ENCODE measurements at regions not wholly inside any gene's neighbourhood (a gene's known extent, or its start where the extent isn't known, plus 50 kb on each side); places are given as distances from the start of the nearest gene placed in this dataset.

DNA sequence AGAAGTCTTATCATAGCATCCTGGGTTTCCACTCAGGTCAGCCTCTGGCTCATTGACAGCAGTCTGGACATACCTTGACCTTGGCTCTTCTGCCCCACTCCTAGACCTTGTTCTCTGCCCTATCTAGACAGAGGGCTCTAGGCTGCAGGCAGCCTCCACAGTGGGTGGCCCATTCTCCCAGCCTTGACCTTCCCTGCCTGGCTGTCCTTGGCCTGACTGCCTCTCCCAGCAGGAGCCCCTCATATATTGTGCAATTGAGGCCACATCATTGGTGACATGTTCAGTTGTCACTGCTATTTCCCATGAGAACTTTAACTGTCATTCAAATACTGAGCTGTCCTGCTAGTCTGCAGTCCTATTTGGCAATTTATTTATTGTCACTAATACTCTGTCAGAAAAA, 503.4 kb downstream of the PLXNA4 start:
- DNase-seq (ENCODE audit: low spot score) = no peak

DNA sequence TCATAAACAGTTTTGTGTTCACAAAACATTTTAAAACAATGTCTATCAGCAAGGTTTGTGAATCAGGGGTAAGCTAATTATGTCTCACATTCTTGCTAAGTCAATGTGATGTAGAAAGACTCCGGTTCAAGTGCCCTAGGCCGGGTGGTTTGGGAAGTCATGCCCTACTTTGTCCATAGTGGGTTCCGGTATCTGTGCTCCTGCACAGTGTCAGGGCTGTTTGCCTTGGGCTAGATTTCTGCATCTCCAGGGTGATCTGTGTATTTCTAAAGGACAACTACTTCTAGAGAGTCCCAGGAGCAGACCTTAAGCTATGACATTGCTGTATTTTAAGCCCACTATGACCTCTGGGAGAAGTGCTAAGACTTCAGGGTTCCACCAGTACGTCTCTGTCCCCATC, 504.1 kb downstream of the PLXNA4 start:
- DNase-seq (ENCODE audit: low spot score) = no peak

DNA sequence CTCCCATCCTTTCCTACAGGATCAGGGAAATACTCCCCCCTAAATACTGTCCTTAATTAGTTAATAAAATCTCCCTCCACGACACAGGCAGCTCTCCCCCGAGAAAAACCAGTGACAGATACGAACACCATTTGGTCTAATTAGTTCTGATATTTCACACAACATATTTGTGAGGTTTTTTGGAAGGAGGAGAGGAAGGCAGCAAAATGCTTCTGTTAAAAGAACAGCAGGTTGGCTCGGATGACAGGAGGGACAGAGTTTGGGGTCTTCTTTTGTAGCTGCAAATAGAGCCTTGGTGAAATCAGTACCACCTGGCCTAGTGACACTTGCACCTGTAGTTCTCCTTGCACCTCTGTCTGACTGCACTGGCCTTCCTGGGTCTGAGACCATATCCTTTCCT, 507.0 kb downstream of the PLXNA4 start:
- no peak for DNase-seq (ENCODE audit: low spot score)

DNA sequence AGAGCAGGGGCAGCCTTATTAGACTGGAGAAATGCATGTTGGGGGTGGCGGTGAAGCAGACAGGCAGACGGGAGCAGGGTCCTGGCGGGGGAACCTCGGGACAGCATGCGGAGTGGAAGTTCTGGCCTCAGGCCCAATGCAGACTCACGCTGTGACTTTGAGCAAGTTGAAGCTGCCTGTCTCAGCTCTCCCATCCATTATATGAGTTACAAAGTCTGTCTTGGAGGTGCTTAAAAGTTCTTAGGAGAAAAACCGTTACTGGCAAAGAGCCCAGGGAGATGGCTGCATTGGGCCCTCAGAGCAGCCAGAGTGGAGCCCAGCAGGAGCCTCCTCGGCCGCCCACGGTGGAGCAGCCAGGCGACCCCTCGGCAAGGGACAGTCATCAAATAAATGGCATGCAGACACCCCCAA, 509.5 kb downstream of the PLXNA4 start:
- DNase-seq (ENCODE audit: low spot score) = no peak

DNA sequence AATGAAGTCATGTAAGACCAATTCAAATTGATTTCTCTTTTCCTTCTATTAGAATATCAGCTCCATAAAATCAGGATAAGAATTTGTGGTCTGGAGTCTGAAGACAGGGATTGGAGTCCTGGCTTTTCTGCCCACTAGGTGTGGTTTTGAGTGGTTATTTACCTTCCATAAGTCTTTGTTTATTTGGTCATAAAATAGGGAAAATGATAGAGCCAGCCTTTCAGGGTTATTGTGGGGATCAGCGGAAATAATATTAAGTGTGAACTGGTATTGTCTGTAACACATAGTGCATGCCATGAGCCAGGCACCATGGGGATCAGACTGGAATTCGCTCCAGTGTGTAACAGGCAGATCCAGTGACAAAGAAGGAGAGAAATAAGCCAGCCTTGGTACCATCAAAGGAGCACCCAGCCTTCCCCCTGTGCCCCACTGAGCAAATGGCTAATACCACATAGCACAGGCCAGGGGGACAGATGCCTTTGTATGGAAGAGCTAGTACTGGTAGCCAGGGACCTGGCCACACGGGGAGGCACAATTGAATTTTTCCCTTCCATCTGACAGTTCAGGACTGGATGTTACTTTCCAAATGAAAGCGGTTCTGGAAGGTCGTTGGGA, 509.7 kb upstream of the PODXL start:
- no peak for DNase-seq (ENCODE audit: low spot score)

DNA sequence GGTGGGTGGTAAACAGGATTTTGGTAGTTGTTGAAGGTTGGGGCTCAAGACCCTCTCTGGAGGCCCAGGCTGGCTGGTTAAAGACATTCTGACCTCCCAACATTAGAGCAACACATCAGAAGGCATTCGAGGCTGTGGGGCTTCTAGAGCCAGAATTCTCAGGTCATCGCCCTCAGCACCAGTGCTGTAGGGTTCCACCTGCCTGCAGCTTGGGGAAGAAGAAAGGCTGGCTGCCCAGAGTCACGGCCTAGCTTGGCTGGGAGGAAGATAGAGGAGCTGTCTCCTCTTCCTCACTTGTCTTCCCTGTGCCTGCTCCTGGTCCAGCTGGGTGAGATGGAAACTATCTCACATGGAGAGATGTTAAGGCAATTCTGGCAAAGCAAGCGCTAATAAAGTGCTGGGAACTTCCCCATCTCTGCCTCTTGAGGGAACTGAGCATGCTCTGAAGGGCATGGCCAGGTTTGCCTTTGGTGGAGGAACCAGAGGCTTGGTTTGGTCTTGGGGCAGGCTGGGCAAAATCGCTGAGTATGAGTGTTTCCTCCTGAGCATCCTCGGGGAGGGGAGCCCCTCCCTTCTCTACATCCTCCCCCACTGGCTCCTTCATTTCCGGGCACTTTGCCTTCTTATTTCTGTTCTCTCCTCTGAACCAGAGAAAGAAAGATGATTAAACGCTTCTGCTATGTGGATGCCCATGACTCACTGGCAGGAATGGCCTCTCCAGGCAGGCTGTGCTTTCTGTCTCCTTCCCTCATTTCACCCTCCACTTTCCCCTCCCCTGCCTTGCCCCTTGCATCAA, 509.0 kb upstream of the PODXL start:
- DNase-seq (ENCODE audit: low spot score) = no peak

DNA sequence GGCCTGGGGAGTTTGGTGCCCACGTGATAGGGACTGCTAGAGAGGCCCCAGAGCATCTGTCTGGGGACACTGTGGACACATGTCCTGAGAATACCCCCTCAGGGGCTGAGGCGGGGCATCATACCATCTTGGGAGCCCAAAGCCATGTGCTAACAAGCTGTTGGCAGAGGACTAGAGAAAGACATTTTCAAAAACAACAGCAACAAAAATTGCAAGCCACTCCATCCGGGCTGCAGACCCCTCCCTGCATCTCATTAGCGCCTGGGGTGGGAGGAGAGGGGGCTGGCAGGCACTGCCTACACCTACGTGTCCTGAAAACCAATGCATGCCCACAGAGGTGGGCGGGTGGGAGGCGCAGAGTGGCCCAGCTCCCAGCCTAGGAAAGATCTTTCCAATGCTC, 507.4 kb upstream of the PODXL start:
- no peak for DNase-seq (ENCODE audit: low spot score)

DNA sequence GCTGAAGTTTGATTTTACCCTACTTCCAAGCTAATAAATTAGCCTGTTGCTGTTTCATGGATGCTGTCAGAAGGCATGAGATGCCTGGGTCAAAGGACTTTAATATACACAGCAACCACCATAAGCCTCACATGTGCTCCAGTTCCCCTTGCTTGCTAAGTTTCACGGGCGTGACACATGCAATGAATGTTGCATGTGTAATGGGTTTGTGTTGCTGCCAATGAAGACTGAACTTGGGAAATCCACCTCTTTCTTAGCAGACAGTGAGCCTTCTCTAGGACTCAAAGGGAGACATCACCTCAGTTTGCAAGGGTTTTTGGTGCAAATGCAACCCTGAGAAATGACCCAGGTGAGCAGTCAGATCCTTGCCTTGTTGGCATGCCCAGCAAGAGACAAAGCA, 505.5 kb upstream of the PODXL start:
- no peak for DNase-seq (ENCODE audit: low spot score)

DNA sequence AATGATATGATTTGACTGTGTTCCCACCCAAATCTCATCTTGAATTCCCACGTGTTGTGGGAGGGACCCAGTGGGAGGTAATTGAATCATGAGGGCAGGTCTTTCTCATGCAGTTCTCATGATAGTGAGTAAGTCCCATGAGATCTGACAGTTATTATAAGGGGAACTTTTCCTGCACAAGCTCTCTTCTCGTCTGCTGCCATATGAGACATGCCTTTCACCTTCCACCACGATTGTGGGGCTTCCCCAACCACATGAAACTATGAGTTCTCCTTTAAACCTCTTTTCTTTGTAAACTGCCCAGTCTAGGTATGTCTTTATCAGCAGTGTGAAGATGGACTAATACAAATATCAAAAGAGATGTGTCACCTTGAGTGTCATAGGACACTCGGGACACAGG, 502.7 kb upstream of the PODXL start:
- DNase-seq (ENCODE audit: low spot score) = no peak

DNA sequence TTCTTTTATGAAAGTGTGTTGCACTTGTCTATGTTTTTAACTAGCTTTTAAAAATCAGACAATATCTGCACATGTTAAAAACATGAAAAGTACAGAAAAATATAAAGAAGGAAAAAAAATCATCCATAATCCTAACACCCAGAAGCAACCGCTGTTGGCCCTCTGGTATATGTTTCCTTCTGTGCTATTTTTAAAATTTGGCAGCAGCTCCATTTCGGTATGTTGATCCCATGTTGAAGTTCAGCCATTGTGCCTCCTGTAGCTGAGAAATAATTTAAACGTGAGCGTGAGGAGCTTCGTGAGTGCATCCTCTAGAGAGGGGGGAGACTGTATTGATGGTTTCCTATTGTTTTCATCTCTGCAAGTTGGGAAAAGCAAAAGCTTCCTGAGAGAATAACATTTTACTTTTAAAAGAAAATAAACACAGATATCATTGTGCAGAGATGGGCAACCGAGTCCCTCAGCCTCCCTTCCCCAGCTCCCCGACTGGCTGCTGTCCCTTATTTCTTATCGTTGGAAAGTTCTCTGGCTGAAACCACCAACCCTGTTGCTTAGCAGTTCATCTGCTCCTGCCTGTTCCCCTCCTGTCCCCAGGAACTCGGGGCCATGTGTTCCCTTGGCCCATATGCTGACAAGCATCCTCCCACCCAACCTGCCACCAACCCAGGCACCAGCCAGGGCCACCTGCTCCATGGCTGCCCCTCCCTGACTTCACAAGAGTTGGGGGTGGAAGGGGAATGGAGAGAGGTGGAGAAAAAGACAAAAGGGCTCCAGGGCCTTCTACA, 499.1 kb upstream of the PODXL start:
- DNase-seq (ENCODE audit: low spot score) = no peak

DNA sequence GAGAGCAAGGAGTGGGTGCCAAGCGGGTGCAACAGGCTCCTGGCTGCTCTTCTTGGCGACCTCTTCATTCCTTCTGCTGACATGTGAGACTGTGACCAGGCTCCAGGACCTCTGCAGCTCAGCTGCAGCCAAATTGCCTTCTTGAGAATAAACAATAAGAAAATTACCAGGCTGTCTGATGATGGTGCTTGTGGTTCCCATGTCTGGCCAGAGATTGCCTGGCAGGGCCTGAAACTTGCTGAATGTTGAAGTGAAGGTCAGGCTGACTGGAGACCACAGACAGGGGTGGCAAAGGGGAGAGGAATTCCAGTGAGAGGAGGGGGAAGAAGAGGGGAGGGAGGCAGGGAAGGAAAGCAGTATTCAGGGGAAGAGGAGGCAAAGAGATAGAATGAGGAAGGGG, 497.4 kb upstream of the PODXL start:
- DNase-seq (ENCODE audit: low spot score) = no peak

DNA sequence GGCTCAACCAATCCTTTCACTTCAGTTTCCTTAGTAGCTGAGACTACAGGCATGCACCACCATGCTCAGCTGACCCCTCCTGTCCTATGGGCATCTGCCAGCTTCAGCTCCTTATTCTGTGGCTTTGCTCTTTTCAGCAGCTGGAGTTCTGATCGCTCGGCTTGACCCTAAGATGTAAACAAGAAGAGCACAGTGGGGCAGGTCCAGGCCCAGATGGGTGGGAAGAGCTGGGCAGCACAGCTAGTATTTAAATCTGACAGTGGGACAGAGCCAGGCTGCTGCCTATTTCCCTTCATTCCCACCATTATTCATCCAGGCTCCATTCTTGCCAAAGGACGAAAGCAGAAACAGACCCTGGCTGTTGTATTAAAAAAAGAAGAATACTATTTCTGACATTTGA, 494.9 kb upstream of the PODXL start:
- no peak for DNase-seq (ENCODE audit: low spot score)

DNA sequence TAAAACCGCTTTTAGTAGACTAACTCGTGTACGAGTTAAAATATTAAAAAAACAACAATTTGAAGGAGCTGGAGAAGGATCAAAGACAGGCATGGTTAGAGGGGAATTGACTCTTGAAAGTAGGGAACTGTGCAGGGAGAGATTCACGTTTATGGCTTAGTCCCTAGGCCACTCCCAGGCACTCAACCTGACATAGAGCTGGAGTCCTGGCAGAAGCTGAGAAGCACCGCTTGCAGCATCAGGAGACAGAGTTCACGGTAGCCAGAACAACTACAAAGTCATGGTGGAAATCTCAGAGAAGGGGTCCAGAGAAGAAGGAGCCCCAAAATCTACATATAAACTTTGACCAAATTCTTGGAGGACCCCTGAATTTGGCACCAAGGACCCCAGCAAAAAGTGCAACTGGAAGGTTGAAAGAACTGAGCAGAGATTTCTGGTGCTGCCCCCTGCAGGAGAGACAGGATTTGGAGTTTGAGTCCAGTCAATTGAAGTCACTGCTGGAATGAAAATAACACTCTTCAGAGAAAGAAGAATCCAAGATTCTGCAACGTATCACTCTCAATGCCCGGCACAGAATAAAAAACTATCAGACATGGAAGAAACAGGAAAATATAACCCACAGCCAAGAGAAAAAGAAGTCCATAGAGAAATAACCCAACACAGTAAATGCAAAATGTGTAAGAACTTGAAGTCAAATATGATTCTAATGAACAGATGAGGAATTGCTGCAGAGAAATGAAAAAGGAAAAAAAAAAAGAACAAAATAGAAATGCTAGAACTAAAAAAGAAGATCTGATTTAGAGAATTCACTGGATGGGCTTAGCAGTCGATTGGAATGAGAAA, 493.3 kb upstream of the PODXL start:
- DNase-seq (ENCODE audit: low spot score) = no peak

DNA sequence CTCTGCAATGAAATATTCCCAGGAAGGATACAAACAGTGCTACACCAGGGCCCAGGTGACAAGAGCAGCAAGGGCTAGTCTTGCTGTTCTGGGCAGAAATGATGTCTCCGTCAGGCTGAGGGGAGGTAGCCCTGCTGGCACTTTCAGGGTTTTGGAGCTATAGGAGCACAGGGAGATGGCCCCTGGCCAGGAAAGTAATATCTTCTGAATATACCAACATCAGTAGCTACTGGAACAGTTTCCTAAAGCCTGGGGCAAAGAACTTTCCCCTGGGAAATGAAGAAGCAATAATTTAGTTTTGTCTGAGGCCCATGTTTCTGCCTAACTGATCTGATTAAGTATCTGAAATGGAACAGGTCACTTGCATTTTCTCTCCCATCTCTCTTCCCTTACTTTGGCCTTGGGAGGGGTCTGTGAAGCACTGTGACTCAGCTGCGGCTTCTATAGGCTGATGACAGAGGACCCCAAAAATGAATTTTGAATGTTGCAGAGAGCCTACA, 489.1 kb upstream of the PODXL start:
- no peak for DNase-seq (ENCODE audit: low spot score)

DNA sequence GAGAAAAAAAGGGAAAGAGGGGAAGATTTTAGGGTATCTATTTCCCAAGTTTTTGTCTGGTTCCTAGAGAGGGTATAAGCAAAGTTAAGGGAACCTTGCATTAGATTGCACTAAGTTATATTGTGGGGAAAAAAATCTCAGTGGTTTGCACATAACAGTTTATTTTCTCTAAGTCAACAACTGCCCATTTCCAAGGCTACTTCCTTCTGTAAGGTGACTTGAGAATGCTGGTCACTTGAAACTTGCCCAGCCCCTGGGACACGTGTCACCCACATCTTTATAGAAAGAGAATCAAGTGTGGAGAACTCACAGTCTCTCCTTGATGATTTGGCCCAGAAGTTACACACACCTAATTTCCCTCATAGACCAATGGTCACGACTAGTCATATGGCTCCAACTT, 488.6 kb upstream of the PODXL start:
- no peak for DNase-seq (ENCODE audit: low spot score)

DNA sequence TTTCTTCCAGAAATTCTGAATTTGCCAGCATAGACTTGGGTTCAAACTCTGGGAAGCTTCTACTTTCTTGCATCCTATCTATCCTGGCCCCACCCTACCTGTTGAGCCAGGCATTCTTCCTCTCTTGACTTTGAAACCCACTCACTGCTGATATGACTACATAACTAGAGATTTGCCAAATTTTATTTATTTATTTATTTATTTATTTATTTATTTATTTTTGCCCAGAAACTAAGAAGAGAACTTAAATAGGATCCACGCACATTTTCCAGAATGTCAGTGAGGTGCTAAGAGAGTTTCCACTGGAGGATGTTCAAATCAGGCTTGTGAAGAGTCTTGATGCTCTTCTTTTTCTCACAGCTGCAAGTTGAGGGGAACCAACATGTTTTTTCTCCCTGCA, 487.8 kb upstream of the PODXL start:
- no peak for DNase-seq (ENCODE audit: low spot score)

DNA sequence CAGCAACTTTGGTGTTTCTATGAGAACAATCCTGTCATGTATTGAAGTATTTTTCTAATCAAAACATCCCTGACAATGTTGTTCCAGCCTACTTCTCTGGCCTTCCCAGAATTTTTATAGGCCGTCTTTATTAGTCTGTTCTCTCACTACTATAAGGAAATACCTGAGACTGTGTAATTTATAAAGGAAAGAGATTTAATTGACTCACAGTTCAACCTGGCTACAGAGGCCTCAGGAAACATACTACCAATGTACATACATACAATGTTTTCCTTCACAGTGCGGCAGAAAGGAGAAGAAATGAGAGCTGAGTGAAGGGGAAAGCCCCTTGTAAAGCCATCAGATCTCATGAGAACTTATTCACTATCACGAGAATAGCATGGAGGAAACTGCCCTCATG, 484.7 kb upstream of the PODXL start:
- DNase-seq (ENCODE audit: low spot score) = no peak

DNA sequence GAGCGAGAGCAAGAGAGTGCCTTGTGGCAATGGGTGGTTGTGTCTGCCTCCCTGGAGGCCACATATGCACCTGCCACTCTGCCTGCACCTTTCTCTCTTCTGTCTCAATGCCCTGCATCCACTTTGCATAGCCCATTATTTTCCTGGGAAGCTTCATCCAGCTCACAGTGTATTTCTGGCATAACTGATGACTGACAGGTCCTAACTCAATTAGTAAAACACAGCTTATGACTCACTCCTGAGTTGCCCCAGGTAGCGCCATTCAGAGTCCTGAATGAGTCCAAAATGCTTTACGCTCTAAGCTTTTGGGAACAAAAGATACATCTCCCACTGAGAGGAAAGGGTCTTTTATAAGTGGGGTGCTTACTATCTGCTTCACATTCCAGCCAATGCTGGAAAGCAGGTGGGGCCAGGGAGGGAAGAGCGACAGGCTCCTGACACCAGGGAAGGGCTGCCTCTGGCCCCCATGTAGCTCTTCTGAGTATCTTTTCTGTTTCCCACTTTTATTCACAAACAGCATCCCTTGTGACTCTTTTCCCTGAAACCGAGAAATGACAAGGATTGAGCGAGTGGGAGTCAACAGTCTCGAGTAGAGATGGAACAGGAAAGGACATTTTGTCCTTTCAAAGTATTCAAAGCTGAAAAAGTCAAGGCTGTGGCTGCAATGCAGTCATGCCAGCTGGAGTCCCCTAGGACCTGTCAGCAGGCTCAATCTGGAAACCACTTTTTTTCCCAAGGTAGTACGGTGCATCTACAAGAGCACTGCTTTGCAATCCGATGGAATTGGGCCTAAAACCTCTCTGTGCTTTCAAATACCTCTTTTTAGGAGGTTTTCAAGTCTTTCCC, 479.3 kb upstream of the PODXL start:
- DNase-seq (ENCODE audit: low spot score) = no peak

DNA sequence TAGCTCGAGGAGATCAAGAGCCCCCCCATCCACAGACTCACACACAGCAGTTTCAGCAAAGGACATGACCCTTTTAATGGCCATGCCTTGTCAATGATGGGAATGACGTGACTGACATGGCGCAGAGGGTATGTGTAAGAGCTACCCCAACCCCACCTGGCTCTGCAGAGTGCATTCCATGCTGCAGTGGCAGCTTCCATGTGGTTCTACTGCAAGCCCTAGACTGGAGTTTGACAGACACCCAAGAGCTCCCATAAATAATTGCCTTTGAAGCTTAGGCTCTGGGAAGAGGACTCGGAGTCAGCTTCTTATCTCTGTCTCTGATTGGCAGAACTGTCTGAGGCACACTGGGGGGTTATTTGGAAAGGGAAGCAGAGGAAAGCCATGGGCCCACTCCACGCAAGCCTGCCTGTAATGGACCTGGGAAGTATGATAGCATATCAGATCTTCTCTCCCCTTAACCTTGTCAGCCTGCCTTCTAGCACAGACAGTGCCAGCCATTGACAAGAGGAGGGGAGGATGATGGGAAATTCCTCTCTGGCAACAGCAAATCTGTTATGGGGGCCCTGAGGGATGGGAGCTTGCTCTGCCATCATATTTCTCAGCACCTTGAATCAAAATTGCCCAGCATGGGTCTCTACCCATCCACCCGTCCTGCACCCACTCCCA, 478.5 kb upstream of the PODXL start:
- DNase-seq (ENCODE audit: low spot score) = no peak

DNA sequence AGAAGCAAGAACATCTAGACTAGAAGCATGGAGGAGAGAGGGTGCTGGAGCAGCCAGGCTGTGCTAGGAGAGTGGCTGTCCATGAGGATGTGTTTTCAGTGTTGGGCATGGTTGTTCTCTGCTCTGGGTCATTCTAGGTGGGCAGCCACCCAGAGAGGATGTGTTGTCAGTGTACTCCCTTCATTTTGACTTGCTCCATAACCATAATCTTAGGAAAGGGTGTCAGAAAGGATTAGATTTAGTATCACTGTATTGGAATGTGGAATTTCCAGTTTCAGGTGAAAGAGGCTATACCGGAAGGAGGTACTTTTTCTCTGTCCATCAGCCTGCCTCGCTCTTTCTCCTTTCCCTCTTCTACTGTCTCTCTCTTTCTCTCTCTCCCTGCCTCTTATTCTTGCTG, 474.5 kb upstream of the PODXL start:
- no peak for DNase-seq (ENCODE audit: low spot score)
